ENCODE measurements at regions not wholly inside any gene's neighbourhood (a gene's known extent, or its start where the extent isn't known, plus 50 kb on each side); places are given as distances from the start of the nearest gene placed in this dataset.

DNA sequence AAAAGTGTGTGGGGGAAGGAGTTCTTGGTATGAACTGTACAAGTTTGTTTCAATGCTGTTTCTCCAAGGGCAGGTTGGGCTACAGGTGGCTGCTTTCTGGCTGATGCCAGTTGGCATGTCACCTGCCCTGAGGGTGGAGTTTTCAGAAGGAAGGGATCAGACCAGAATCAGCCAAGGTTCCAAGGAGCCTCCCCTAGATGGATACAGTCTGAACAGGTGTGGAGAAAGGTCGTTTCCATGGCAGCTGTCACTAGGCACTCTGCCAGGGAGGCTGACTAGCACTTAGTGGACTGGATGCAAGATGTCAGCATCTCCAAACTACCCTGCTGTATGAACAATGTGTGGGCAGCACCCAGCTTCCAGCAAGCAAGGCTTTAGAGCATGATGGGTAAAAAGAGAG is 444.4 kb upstream of the HNRNPA3 start (continued):
- no peak for TF ChIP-seq ZNF543 (CRISPR knock-in tag; IDR thresholded peaks at IDR 0.05)
- TF ChIP-seq RFX3 (CRISPR knock-in tag; IDR thresholded peaks at IDR 0.05): no peak
- TF ChIP-seq FOXO1 (CRISPR knock-in tag; IDR thresholded peaks at IDR 0.05): no peak
- TF ChIP-seq KAT2B (IDR thresholded peaks at IDR 0.05; ENCODE audit: borderline replicate concordance, low read depth, low read length): no peak
- TF ChIP-seq MTF1 (CRISPR knock-in tag; IDR thresholded peaks at IDR 0.05): no peak

DNA sequence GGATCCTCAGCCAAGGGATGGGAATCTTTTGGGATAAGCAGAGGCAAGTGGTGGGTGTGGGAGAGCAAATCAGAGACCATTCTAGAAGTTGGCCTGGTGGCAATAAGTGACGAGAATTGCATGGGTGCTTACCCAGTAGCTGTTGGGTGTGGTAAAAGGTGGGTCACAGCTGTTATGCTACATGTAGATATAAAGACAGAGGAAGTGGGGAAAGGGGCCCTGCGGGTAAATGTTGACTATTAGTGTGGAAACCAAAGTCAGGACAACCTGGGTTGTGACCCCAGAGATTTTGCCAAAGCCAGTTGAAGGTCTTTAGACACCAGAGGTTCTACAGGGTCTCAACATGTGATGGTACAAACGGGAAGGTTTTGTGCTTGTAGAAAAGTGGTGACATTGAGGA is 443.6 kb upstream of the HNRNPA3 start:
- H2AFZ ChIP-seq (ENCODE audit: low read length): no peak overlapping the region
- H3K27me3 ChIP-seq (ENCODE audit: control insufficient read depth in 1 of 2, insufficient read depth in 2 of 2, low read length in 2 of 2): 0 out of 5 replicates have a peak, but pooled peaks cover 0 to 4% of the 10 kb centered on the region in 2 experiments
- FAIRE-seq: no peak
- intact Hi-C loops (cut with micrococcal nuclease; ENCODE audit: unreplicated experiment) (no loop called here), in situ Hi-C loops (cut with HindIII; ENCODE audit: extremely low pct_ligation_motif_present, low pct_unique_long_range_greater_than_20kb) (no loop called here)
- H3K36me3 ChIP-seq (replicated peaks in 1 of 2; ENCODE audit: control insufficient read depth in 1 of 2, insufficient read depth in 2 of 2, low read length in 2 of 2): no peaks in the 10 kb centered on the region
- H3K79me2 ChIP-seq (ENCODE audit: insufficient read depth, low read length): no peaks in the 10 kb centered on the region
- POLR2A ChIA-PET: no interaction called here
- BruUV-seq (replicated peaks): no TSS peak
- H3K4me3 ChIP-seq (replicated peaks in 1 of 3; ENCODE audit: insufficient read depth in 1 of 3, low read depth in 2 of 3, low read length in 3 of 3): no peak overlapping the region
- peaks cover 12% of the 10 kb centered on the region; the same call in 1 of the 2 replicates for H3K9me3 ChIP-seq (ENCODE audit: low read length)
- DNase-seq (ENCODE audit: low spot score): no peak
- ATAC-seq: no peak
- CTCF ChIA-PET (ENCODE audit: low intra/inter-chr PET ratio, low total read pairs): no interaction called here
- H4K20me1 ChIP-seq (ENCODE audit: insufficient read depth, low read length): no peaks in the 10 kb centered on the region
- no peak overlapping the region for H3K4me2 ChIP-seq (ENCODE audit: low read depth, low read length)
- H3K4me1 ChIP-seq (ENCODE audit: insufficient read depth, low read length): no peaks in the 10 kb centered on the region
- no peak overlapping the region for H3K9ac ChIP-seq (ENCODE audit: insufficient read depth, low read depth, low read length)
- WGBS (ENCODE audit: low lambda C conversion rate): 0% methylated on average over 3 of the region's 3 CpGs
- no peak overlapping the region for H3K27ac ChIP-seq (ENCODE audit: extremely low read length, insufficient read depth, low read length)
- TF ChIP-seq SCMH1 (CRISPR knock-in tag; IDR thresholded peaks at IDR 0.05; ENCODE audit: borderline replicate concordance) (no peak), ZNF30 (CRISPR knock-in tag; IDR thresholded peaks at IDR 0.05) (no peak), ZSCAN31 (CRISPR knock-in tag; IDR thresholded peaks at IDR 0.05; ENCODE audit: low read depth) (no peak), LBX2 (CRISPR knock-in tag; IDR thresholded peaks at IDR 0.05; ENCODE audit: borderline replicate concordance) (no peak), NCOA1 (CRISPR knock-in tag; IDR thresholded peaks at IDR 0.05) (no peak), LRRFIP1 (CRISPR knock-in tag; conservative IDR thresholded peaks at IDR 0.05) (no peak), PHF5A (CRISPR knock-in tag; IDR thresholded peaks at IDR 0.05; ENCODE audit: low read depth, unreplicated experiment) (no peak), ZNF44 (CRISPR knock-in tag; IDR thresholded peaks at IDR 0.05) (no peak), SIN3B (IDR thresholded peaks at IDR 0.05; ENCODE audit: low read length) (no peak), RELA (CRISPR knock-in tag; IDR thresholded peaks at IDR 0.05) (no peak), ZSCAN29 (CRISPR knock-in tag; conservative IDR thresholded peaks at IDR 0.05) (no peak), REST (IDR thresholded peaks at IDR 0.05; ENCODE audit: borderline replicate concordance in 1 of 2, low read depth in 1 of 2, low read length in 2 of 2) (no peak), MAFF (IDR thresholded peaks at IDR 0.05; ENCODE audit: low read depth, low read length) (no peak), ZNF75D (CRISPR knock-in tag; IDR thresholded peaks at IDR 0.05; ENCODE audit: borderline replicate concordance) (no peak), NBN (conservative IDR thresholded peaks at IDR 0.05) (no peak), ELF1 (CRISPR knock-in tag; IDR thresholded peaks at IDR 0.05) (no peak)

All from HepG2 (cell line).